CD4-positive, alpha-beta T cell treated with Interleukin-4 for 1 hour (primary cell): ENCODE measurements at regions not wholly inside any gene's neighbourhood (a gene's known extent, or its start where the extent isn't known, plus 50 kb on each side); places are given as distances from the start of the nearest gene placed in this dataset.

Source experiments
- DNase-seq, 2 donors: peaks; one replicate each; pipeline ENCODE4 v3.0.0-alpha.2; 2020 to 2022

DNA sequence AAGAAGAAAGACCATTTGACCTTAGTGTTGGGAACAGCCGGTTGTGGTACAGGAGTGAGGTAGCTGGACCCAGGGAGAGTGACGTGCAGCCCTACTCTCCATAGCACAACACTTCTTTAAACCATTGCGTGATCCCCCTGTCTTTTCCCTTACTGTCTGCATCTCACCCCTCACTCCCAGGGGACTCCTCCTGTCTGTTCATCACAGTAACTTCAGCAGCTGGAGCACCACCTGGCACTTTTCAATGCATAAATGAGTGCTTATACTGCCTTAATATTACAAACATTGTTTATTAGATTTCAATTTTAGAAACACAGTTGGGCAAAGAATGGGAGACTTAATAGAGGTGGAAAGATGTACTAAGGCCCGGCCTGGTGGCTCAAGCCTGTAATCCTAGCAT is 285.5 kb downstream of the UQCRFS1 start:
- DNase-seq, result no peak

DNA sequence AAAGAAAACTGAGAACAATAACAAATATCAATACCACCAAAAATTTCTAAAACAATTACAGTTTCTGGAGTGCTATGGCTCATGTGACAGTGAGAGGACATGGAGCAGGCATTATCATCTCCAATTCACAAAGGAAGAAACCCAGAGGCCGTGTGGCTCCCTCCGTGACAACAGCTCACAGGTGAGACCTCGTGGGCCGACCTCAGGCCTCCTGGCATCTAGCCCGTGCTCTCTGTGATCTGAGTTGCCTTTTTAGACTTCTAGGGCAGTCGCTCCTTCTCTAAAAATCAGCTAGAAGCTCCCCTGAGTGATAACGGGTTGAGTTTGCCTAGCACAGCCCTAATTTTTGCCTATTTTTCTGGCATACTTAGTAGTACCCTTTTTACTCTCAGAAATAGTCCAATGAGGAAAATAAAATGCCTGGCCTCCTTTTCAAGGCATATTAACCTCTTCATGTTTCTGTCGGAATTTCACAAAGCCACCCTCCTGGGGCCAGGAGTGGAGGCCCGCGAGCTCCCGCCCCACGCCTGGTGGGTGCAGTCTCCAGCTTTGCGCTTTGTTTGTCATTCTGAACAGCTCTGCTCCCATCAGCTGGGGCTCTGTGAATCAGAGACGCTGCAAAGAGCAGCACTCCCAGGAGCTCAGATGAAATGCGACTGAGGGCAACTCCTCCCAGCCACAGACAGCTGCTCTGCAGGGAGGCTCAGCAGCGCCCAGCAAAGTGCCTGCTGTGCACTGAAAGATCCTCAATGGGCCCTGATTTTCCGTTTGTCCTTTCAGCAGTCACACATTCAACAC is 292.5 kb downstream of the UQCRFS1 start:
- no peak for DNase-seq

DNA sequence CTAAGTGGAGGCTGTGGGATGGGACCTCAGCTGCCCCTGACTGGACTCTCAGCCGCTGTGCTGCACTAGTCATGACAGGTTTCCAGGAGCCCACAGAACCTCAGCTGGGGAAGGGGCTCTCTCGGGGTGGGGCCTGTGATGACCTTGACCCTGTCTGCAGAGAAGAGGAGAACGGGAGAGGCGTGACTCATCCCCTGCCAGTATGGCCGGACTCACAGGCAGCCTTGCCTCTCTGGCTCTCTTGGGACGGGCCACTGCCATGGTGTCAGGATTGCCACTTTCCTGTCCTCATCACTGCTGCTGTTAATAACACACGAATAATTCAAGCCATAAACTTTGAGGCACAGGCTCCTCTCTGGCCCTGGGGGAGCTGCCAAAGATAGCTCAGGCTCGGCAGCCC is 295.3 kb downstream of the UQCRFS1 start:
- DNase-seq, result no peak

DNA sequence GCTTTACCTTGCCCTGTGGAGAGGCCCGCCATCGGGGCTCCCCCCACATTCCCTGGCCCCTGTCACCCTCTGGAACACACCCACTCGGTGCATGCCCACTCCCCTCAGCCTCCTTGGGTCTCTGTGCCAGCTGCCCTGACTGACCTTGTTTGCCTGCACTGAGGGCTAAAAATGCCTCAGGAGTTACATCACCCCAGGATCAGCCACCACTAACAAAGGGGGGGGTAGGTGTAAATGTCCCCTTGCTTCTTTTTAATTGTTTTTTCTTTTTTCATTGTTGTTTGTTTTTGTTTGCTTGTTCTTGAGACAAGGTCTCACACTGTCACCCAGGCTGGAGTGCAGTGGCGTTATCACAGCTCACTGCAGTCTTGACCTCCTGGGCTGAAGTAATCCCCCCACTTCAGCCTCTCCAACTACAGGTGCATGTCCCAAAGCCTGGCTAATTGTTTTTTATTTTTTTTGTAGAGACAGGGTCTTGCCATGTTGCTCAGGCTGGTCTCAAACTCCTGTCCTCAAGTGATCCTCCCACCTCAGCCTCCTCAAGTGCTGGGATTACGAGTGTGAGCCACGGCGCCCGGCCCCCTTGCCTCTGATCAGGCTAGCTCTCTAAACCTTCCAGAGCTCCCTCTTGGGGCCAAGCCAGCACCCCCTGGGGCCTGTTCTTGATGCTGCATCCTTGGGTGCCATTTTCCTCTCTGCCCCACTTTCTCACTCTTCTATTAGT is 297.1 kb downstream of the UQCRFS1 start:
- DNase-seq, result no peak

DNA sequence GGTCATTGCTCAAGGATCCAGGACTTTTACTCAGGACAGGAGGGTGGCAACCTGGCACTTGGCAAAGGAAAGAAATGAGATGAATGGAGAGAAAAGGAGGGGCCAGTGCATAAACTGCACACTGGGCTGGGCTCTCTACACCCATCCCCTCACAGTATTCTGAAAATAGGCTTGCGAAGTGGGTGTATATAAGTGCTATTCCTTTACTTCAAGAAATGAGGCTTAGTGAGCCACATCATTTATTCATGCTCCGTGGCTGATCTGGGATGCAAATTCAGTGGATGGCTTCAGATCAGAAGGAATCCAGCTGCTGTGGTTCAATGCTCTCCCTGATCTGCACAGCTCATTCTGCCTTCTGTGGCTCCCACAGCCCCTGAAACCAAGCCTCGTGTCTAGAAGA is 297.7 kb downstream of the UQCRFS1 start:
- DNase-seq, result no peak

DNA sequence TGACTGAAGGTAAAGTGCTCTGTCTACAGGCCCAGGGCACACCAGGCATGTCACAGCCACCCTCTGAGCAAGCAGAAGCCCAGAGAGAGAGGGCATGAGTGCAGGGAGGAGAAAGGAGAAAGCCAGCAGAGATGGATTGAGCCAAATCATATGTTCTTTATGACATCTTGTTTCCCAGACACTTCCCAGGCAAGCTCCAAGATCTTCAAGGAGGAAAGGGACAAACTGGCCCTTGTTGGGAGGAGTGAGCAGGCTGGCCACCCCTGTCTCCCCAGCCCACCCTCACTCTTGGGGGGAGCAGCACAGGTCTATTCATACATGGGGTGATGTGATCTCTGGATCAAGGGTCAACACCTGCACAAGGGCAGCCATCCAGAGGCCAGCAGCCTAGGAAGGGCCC is 298.8 kb downstream of the UQCRFS1 start:
- DNase-seq, result no peak

DNA sequence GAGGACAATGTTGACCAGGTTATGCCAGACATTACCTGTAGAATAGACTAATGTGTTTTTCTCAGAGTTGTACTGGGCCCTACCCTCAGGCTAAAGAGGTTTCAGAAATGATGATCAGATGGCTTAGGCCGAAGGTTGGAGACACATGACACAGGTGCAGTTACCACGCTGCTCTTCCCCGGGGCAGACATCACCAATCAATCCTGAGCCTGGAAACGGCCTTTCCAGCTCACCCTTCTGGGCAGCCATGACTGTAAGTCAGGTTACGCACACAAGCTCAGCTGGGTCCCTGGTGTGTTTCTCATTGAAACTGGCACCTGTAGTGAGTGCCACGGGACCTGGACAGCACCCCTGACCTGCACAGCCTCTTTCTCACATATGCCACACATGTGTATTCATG is 299.3 kb downstream of the UQCRFS1 start:
- DNase-seq, result no peak

DNA sequence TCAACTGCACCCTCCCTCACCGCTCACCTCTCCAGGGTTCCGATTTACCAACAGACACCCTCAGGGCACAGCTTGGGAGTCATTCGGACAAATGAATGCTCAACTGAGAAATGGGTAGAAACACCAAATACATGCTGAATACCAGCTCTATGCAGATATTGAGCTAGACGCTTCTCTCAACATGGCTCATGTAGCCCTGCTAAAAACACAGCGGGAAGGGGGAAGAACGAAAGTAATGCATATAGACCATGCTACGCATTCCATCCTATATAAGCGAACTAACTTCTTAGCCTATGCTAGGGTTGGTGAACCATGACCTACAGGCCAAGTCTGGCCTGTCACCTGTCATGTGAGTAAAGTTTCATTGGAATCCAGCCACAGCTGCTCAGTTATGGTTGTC is 304.0 kb downstream of the UQCRFS1 start:
- DNase-seq, result no peak

DNA sequence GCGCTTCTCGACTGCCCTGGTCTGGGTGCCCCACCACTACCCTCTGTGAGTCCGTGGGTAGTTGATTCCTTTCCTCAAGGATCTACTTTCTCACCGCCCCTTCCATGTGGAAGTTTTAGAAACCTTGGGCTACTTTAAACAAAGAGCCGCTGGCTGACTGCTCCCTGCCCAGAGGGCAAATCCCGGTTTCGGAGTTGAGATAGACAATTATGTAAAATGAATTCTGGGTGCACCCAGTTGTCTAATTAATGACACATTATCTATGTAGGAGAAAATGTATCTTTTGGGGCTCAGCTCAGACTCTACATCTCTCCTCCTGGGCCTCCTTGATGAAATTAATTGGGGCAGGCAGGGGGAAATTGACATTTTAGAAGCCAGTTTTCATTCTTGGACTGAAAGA is 305.4 kb downstream of the UQCRFS1 start:
- no peak for DNase-seq

DNA sequence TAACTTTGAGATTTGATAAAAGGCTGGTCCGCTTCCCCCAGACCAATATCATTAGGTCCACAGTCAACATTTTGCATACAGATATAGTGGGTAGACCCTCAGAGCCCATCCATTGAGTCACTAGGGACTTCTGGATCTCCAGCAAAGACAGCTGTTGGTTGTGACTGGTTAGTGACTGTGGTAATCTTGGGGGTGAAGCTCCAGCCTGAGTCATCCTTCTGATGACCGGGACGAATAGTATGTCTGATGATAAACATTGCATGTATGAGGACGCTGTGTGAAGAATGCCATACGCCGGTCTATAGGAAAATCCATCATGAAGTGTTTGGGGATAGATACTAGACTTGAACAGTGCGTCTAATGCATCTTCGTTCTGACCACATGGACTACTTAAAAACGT is 307.0 kb downstream of the UQCRFS1 start:
- no peak for DNase-seq

DNA sequence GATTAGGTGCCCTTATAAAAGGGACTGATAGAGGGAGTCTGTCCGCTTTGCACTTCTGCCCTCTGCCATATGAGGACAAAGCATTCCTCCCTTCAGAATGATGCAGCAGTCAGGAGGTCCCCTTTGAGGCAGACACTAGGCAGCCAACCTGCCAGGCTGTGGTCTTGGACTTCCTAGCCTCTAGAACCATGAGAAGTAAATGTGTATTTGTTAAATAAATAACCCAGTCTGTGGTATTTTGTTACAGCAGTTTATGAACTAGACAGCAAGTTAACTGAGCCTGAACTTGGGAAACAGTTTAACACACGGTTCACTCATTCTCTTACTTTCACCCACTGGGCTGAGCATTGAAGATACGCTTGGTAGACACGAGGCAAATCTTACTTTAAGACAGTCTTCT is 313.2 kb downstream of the UQCRFS1 start:
- DNase-seq, result no peak

DNA sequence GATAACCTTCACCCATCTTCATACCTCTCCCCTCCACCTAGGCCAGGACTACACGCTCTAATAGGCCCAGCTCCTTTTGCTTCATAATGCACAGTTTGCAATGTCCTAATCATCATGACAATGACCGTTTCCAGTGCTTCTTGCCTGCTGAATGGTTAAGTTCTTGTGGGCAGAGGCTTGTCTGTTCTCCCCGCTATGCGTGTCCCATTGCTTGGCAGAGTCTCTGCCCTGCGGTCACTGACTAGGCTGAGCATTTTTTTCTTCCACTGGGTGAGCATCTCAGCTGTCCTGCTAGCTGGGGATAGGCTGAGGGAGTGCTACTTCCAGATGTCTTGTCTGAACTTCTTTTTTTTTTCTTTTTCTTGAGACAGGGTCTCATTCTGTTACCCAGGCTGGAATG is 314.7 kb downstream of the UQCRFS1 start:
- DNase-seq, result no peak

DNA sequence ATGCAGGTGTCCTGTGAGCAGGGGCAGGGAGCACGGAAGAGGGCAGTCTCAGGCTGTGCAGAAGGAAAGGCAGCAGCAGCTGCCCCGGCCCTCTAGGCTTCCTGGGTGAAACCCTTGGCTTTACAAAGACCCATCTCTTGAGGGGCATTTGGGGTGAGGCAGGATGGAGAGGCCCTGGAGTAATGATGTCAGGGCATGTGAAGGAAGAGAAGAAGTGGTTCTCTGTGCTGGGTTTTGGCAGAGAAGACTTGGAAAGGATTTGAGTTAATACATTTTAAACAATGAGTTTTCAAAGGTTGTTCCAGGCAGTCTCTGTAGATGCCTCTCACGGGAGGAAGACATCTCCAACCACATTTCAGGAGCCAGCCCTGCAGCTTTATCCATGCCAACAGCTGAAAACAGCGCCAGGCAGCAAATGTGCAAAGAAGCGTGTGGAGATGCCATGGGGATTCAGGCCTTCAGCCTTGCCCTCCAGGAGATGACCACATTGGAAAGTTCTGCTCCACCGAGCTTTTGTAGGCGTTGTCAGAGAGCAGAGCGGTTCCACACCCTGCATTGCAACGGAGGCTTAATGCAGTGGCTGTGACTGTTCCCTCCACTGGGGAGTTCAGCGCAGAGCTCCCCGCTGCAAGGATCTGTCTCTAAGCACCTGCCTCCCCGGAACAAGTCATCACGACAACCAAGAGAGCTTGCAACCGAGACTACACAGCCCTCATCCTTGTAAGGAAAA is 322.8 kb downstream of the UQCRFS1 start:
- DNase-seq, result no peak

DNA sequence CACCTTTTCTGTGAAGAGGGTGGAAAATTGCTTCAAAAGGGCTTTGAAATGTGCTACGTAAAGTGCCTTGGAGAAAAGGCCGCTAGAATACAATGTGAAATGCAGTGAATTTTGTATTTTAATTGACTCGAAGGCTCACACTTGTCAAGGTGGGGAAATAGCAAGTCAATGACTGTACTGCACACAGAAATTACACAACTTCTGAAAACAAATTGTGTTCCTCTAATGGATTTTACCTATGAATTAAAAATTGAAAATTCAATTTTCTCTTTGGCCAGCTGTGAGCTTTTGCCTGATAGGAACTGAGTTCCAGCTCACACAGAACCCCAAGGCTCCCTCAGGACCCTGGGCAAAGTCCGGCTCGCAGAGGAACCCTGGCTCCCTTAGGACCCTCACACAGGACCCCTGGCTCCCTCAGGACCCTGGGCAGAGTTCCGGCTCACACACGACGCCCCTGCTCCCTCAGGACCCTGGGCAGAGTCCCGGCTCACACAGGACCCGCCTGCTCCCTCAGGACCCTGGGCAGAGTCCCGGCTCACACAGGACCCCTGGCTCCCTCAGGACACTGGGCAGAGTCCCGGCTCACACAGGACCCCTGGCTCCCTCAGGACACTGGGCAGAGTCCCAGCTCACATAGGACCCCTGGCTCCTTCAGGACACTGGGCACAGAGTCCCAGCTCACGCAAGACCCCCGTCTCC is 324.9 kb downstream of the UQCRFS1 start:
- DNase-seq, result peak in 1 of 2 donors; percentile 16

DNA sequence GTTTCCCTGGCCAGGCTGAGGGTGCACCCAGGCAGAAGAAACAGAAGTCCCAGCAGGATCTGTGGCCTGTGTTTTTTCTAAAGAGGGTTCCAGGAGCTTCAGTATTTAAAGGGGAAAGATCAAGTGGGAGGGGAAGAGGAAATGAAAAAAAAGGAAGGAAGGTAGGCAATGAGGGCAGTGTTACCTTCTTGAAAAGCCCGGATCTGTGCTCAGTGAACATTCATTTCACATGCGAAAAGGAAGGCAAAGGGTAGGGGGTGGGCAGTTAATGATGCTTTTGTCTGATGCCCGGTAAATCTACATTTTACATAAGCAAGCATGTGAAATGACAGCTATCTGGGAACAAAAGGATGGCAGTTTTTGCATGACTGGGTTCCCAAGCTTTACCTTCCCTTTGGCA is 326.2 kb downstream of the UQCRFS1 start:
- no peak for DNase-seq

DNA sequence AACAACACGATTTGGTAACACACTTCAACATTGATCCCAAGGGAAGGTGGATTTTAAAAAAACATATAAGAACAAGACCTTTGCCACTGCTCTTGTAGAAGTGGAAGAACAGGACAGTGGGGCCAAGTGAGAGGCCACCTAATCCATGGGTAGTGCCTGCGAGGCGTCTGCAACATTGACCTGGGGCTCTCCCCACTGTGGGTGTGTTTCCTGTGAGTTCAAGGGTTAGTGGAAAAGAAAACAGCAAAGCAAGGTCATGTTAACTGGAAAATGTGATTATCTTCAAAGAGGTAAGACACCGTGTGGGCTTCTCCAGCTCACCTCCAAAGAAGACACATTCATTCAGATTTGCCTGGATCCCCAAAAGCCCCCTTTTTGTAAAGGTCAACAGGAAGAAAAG is 327.0 kb downstream of the UQCRFS1 start:
- DNase-seq, result no peak

DNA sequence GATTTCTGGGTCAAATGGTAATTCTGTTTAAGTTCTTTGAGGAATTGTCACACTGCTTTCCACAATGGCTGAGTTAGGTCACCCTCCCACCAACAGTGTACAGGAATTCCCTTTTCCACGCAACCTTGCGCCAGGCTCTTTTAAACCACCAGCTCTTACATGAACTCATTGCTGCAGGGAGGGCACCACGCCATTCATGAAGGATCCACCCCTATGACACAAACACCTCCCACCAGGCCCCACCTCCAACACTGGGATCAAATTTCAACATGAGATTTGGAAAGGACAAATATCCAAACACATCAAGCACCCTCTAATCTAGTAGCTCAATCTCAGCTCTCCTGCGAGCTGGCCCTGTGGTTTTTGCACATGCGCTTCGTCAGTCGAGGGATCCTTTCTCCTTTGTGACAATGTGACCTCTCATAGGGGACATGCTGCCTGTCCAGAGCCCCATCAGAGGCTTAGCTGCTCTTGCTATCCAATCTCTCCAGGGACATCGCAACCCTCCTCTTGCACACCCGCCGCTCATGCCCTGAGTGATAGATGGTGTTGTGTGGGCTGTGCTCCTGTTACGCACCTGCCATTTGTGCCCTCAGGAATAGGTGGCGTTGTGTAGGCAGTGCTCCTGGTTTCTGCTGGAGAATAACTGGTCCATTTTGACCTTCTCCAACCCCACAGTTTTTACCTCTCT is 328.0 kb downstream of the UQCRFS1 start:
- no peak for DNase-seq

DNA sequence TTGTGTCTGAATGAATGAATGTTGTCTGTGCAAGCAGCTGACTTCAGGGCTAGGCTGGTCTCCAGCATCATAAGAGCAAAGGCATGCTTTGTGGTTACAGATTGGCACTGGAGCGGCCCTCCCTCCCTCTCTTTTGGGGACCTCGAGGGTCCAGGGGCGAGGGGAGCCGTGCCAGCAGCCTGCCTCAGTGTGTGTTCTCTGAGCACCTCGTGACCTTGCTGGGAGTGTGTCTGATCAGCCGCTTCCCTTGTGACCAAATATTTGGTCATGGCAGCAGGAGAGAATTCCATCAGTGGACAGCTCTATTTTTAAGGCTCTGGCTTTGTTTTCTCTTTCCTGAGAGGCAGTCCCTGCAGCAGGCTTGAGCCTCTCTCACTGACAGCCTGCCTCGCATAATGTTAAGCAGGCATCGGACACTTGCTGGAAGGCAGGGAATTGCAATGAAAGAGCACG is 329.7 kb downstream of the UQCRFS1 start:
- DNase-seq, result no peak

DNA sequence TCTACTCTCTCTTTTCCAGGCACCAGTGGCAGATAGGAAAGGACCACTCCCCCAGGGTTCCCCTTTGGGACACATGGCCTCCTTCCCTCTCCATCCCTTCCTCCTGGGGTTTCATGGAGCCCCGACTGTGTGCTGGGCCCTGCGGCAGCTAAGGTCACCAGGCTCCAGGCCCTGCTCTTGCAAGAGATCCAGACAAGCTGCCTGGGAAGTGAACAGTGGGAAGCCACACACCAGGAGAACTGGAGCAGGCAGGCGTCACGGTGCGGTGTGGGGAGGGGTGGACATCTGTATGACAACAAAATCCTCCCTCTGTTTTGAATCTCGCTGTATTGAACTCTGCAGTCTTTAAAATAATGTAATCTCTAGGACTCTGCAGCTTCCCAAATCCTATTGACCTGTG is 330.1 kb downstream of the UQCRFS1 start:
- no peak for DNase-seq

DNA sequence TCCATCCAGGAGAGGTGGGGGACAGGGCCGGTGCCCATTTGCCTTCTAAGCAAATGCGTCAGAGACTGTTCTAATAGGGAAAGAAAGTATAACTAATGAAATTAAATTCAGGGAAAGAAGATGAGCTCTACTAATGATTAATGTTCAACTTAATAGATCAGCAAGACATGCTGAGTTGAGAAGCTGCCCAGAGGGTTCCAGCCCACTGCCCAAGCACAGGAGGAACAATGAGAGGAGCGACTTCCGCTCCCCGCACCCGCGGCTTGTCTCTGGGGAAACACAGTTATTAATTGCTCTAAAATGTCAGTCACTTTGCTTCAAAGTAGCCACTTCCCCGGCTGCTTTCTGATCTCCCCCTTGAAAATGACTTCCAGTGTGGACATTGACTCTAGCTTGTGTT is 331.3 kb downstream of the UQCRFS1 start:
- DNase-seq, result no peak

DNA sequence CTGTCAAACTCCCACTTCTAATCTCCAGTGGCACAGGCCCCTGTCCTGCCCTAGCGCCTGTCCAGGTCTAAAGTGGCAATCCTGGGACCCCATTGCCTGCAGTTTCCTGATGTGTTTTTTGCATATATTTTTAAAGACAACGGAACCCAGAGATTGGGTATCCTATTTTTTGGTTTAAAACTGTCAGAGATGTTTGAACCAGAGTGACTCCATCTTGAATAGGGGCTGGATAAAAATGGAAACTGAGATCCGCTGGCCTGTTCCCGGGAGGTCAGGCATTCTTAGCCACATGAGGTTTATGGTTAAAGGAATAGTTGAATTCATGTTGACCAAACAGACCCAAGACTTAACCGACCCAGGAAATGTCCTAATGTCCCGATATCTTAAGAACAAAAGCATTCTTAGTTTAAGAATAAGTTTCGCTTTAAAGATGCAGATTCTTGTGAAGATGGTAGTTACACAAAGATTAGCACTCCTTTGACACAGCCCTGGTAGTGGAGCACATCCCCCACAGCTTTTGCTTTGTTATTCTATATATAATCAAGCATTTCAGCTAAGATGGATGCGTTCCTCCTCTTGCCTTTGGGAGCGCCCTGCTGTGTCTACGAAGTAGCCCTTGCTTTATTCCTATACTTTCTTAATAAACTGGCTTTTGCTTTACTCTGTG is 332.1 kb downstream of the UQCRFS1 start:
- no peak for DNase-seq
